ENCODE measurements at regions not wholly inside any gene's neighbourhood (a gene's known extent, or its start where the extent isn't known, plus 50 kb on each side); places are given as distances from the start of the nearest gene placed in this dataset.

GRCh38 chr13:109644069-109644750, 142.2 kb downstream of the IRS2 start:
- DNase-seq = no peak

GRCh38 chr13:109642358-109642757, 144.0 kb downstream of the IRS2 start:
- no peak for DNase-seq

GRCh38 chr13:109636736-109637135, 149.6 kb downstream of the IRS2 start:
- DNase-seq = no peak

GRCh38 chr13:109631069-109631468, 155.3 kb downstream of the IRS2 start:
- no peak for DNase-seq

GRCh38 chr13:109630271-109630670, 156.1 kb downstream of the IRS2 start:
- no peak for DNase-seq

- DNase-seq = no peak
Observed at GRCh38 chr13:109629737-109630136, 156.6 kb downstream of the IRS2 start.

- DNase-seq = no peak
Observed at GRCh38 chr13:109628251-109628699, 158.1 kb downstream of the IRS2 start.

GRCh38 chr13:109627649-109628048, 158.7 kb downstream of the IRS2 start:
- no peak for DNase-seq

- DNase-seq = no peak
Observed at GRCh38 chr13:109626386-109627171, 159.8 kb downstream of the IRS2 start.

- DNase-seq = no peak
Observed at GRCh38 chr13:109625156-109625555, 161.2 kb downstream of the IRS2 start.

GRCh38 chr13:109622006-109622405, 164.4 kb downstream of the IRS2 start:
- no peak for DNase-seq

- DNase-seq = no peak
Observed at GRCh38 chr13:109615721-109616420, 170.5 kb downstream of the IRS2 start.

- DNase-seq = no peak
Observed at GRCh38 chr13:109611912-109612691, 174.3 kb downstream of the IRS2 start.

- no peak for DNase-seq
Observed at GRCh38 chr13:109610517-109610916, 175.9 kb downstream of the IRS2 start.

- no peak for DNase-seq
Observed at GRCh38 chr13:109608503-109608902, 177.9 kb downstream of the IRS2 start.

- no peak for DNase-seq
Observed at GRCh38 chr13:109608059-109608458, 178.3 kb downstream of the IRS2 start.

- DNase-seq = no peak
Observed at GRCh38 chr13:109606520-109606919, 179.9 kb downstream of the IRS2 start.

- no peak for DNase-seq
Observed at GRCh38 chr13:109605846-109606245, 180.5 kb downstream of the IRS2 start.

GRCh38 chr13:109604894-109605293, 181.5 kb downstream of the IRS2 start:
- DNase-seq = no peak

GRCh38 chr13:109602356-109602755, 184.0 kb downstream of the IRS2 start:
- no peak for DNase-seq

GRCh38 chr13:109599901-109600657, 186.3 kb downstream of the IRS2 start:
- no peak for DNase-seq

- no peak for DNase-seq
Observed at GRCh38 chr13:109595471-109595870, 190.9 kb downstream of the IRS2 start.

All from NCI-H2081 treated with DMSO at 0.1 percent for 48 hours (cell line).